ENCODE measurements at regions not wholly inside any gene's neighbourhood (a gene's known extent, or its start where the extent isn't known, plus 50 kb on each side); places are given as distances from the start of the nearest gene placed in this dataset.
"Not testable (repeated sequence)": the region's sequence is repeated elsewhere in the genome, so short reads cannot be mapped to it uniquely, and the experiment has no call there.

DNA sequence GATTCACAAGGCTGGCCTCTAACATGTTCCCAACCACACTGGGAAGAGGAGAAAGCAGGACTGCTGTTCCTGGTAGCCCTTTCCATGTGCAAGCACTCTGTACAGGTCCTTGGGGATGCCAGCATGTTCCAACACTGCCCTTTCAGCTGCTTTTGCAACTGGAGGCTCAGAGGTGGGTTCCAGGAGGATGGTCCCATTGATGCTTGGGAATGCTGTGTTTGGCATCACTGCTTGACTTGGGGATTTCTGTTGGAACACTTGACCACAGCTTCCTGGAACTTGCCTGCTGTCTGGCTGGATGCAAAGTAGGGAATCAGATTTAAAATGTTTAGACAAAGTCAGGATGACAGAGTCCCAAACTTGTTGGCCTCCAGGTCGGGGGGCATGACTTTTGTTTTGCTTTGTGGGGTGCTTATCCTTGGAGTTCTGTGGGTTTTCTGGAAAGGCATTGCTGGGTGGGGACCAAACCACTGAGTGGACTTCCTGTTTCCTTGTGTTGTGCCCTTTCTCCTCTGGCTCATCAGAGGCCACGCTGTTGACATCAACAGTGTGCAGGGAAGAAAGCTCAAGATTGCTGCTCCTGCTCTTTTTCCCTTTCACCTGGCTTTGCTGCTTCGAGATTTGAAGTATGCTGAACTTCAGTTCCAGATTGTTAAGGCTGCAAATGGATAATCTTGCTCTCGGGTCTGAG is 148.5 kb upstream of the RPS23 start:
- no peak for DNase-seq (ENCODE audit: low read depth in 2 of 2)

GRCh38 chr5:82425591-82425990 is 147.4 kb upstream of the RPS23 start:
- no peak for DNase-seq (ENCODE audit: low read depth in 2 of 2)

GRCh38 chr5:82424211-82424610 is 146.1 kb upstream of the RPS23 start:
- no peak for DNase-seq (ENCODE audit: low read depth in 2 of 2)

DNA sequence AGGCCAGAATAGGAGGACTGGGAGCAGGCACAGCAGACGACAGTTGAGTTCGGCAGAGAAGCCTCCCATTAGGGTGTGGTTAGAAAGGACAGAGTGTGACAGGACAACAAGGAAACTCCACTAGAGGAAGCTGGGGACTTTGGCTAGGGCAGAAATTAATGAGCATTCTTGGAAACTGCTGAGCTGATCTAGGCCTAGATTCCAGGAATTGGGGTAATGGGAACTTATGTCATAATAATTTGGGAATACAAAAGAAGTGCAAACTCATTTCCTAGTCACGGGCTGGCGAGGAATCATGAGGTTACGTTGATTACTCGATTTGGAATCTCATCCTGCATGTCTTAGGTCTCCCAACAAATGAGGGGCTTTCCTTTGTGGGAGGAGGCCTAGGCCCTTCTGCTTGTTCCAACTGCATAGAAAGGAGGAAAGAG is 144.6 kb upstream of the RPS23 start:
- no peak for DNase-seq (ENCODE audit: low read depth in 2 of 2)

- DNase-seq (ENCODE audit: low read depth in 2 of 2), result no peak
Observed at GRCh38 chr5:82422001-82422740, 144.0 kb upstream of the RPS23 start.

- DNase-seq (ENCODE audit: low read depth in 2 of 2), result no peak
Observed at GRCh38 chr5:82421119-82421518, 143.0 kb upstream of the RPS23 start.

DNA sequence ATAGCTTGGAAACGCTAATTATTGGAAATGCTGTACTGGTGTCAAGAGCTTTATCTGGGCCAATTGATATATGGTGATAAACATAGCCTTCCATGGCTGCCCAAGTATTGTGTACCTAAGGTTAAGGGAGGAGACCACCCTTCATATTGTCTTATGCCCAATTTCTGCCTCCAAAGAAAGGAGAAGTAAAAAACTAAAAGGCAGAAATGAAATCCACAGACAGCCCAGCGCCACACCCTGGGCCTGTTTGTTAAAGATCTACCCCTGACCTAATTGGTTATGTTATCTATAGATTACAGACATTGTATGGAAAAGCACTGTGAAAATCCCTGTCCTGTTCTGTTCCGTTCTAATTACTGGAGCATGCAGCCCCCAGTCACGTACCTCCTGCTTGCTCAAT is 142.4 kb upstream of the RPS23 start:
- not testable (repeated sequence) for DNase-seq (ENCODE audit: low read depth in 2 of 2)

- DNase-seq (ENCODE audit: low read depth in 2 of 2), result no peak
Observed at GRCh38 chr5:82419559-82420332, 141.6 kb upstream of the RPS23 start.

- no peak for DNase-seq (ENCODE audit: low read depth in 2 of 2)
Observed at GRCh38 chr5:82418608-82418950, 140.4 kb upstream of the RPS23 start.

DNA sequence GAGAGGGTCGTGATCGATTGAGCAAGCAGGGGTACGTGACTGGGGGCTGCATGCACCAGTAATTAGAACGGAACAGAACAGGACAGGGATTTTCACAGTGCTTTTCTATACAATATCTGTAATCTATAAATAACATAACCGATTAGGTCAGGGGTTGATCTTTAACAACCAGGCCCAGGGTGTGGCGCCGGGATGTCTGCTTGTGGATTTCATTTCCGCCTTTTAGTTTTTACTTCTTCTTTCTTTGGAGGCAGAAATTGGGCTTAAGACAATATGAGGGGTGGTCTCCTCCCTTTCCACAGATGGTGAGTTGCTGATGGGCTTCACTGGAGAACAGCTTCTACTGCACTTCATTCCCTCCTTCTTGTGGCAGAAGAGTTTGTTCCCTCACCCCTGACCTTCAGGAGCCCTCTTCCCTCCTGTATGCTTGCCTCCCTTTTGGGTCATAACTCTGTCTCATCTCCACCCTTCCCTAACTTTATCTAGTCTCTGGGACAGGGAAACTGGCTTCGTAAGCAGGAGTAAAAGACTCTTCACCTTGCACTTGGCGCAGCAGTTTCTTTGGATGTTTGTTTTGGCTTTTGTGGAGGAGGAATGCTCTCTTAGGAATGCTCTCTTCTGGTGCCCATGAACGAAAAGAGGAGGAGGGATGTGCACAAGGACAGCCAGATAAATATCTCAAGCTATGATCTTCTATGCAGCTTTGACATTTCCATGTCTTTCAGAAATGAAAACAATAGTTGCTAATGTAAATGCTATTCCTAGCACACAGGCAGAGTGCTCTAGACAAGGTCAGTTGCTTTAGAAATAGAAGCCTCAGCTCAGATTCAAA is 139.8 kb upstream of the RPS23 start:
- no peak for DNase-seq (ENCODE audit: low read depth in 2 of 2)

- DNase-seq (ENCODE audit: low read depth in 2 of 2), result no peak
Observed at GRCh38 chr5:82416512-82416911, 138.4 kb upstream of the RPS23 start.

GRCh38 chr5:82414041-82414388 is 135.9 kb upstream of the RPS23 start:
- no peak for DNase-seq (ENCODE audit: low read depth in 2 of 2)

DNA sequence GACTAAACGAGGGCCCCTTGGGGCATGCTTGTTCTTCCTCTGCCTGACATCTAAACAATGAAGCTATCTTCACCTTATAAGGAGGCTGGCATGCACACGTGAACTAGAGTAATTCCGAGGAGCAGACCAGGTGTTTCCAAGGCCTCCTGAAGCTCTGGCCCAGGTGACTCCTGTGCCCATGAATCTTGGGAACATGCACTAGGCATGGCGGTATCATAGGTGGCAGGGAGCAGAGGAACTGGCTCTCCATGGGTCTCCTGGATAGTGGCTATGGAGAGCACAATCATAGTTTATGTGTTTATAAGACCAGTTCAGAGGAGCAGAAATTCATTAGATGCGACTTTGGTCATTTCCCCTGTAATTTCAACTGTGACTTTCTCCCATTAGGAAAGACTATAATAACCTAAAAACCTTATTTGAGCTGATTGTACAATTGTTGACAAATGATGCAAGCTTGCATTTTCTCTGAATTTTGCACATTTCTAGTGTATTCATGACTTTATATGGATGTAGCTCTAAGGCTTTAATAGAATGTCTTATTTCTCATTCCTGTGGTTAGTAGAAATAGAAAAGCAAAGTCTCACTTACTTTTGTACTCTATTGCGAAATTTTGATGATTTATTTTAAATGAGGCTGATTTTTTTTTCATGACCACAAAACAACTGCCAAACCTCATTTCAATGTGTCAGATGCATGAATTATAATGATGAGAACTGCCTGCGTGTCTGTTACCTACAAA is 135.3 kb upstream of the RPS23 start:
- no peak for DNase-seq (ENCODE audit: low read depth in 2 of 2)

GRCh38 chr5:82408033-82408432 is 129.9 kb upstream of the RPS23 start:
- no peak for DNase-seq (ENCODE audit: low read depth in 2 of 2)

- no peak for DNase-seq (ENCODE audit: low read depth in 2 of 2)
Observed at GRCh38 chr5:82406205-82406773, 128.1 kb upstream of the RPS23 start.

DNA sequence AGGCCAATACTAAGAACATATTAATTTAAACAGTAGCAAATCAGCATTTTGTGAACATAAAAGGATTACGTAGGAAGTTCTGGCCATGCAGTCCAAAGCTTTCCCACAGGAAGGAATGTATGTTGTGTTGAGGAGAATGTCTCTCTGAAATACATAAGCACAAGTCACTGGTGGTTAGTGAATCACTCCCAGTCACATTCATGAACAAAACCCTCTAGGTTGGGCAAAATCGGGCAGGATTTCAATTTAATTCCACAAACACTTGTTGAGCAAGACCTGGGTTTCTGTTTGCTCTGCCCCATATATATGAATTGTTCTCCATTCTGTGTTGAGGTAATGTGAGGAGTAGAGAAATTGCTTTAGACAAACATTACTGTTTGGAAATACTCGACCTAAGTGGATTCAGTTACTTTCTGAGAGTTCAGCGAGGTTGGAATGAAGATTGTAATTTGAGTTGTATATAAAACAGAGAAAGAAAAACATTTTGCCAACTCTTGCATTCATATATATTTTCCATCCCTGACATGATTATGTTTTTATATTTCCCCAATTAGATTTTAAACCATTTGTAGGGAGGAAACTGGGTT is 127.6 kb upstream of the RPS23 start:
- DNase-seq (ENCODE audit: low read depth in 2 of 2), result no peak

GRCh38 chr5:82405161-82405560 is 127.0 kb upstream of the RPS23 start:
- DNase-seq (ENCODE audit: low read depth in 2 of 2), result no peak

DNA sequence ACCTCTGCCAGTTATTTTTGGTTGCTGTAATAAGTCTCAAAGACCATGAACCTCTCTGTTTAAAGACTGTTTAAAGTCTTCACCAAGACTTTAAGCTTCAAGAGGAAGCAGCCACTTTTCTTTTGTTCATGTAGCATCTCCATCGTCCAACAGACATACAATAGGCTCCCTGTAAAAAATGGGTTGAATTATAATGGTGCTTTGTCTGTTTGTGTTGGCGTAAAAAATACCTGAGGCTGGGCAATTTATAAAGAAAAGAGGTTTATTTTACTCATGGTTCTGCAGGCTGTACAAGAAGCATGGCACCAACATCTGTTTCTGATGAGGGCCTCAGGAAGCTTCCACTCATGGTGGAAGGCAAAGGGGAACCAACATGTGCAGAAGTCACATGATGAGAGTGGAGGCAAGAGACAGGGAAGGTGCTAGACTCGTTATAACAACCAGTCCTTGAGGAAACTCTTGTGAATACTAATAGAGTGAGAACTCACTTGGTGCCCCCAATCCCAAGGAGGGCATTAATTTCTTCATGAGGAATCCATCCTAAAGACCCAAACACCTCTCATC is 126.3 kb upstream of the RPS23 start:
- DNase-seq (ENCODE audit: low read depth in 2 of 2), result no peak

GRCh38 chr5:82403724-82404123 is 125.6 kb upstream of the RPS23 start:
- no peak for DNase-seq (ENCODE audit: low read depth in 2 of 2)

DNA sequence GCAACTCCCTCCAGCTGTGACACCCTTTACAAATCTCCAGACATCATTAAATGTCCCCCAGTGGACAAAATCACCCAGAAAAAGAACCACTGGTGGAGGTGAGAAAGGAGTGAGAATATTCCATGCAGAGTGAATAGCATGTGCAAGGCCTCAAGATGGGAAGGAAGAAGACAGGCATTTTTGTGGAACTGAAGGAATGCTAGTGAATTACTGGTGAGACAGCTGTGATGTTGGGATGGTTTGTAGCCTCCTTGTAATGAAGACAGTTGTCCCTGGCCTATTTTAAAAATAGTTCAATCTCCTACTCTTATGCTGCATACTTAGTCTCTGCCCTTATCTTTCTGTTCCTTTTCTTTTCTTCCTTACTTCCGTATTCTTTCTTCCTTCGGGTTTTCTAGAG is 124.9 kb upstream of the RPS23 start:
- no peak for DNase-seq (ENCODE audit: low read depth in 2 of 2)
